Karpas-422 (cell line): ENCODE measurements at regions not wholly inside any gene's neighbourhood (a gene's known extent, or its start where the extent isn't known, plus 50 kb on each side); places are given as distances from the start of the nearest gene placed in this dataset.

Experiments
- DNase-seq: peaks from one replicate; pipeline ENCODE4 v3.0.0-alpha.2; 2015
- H2AFZ ChIP-seq: fragments of 200-600 bp; sonication (generic); 2 replicates; pipeline ENCODE4 v1.6.1; 2014; ENCODE audit warnings: antibody characterized with exemption, low read length, mixed read lengths
- H3K27ac ChIP-seq: fragments of 200-600 bp; sonication (generic); 2 replicates; pipeline ENCODE4 v1.5.1; 2014; ENCODE audit warnings: mild to moderate bottlenecking, low read length, moderate library complexity
- H3K27me3 ChIP-seq: fragments of 200-600 bp; sonication (generic); 2 replicates; pipeline ENCODE4 v1.6.1; 2014; ENCODE audit warnings: low read length, mixed read lengths
- H3K36me3 ChIP-seq: fragments of 200-600 bp; sonication (generic); 2 replicates; pipeline ENCODE4 v1.6.1; 2014; ENCODE audit warnings: low read length, mixed read lengths; ENCODE audit not compliant: insufficient read depth
- H3K4me1 ChIP-seq: fragments of 200-600 bp; sonication (generic); 2 replicates; pipeline ENCODE4 v1.6.1; 2014; ENCODE audit warnings: mild to moderate bottlenecking, low read length, mixed read lengths
- H3K4me2 ChIP-seq: fragments of 200-600 bp; sonication (generic); 2 replicates; pipeline ENCODE4 v1.6.1; 2014; ENCODE audit warnings: low read length, low read depth, mild to moderate bottlenecking; ENCODE audit not compliant: poor library complexity, severe bottlenecking
- H3K4me3 ChIP-seq: fragments of 200-600 bp; sonication (generic); 2 replicates; pipeline ENCODE4 v1.5.1; 2014; ENCODE audit warnings: mild to moderate bottlenecking, antibody characterized with exemption, low read length, mixed read lengths
- H3K79me2 ChIP-seq: fragments of 200-600 bp; sonication (generic); 2 replicates; pipeline ENCODE4 v1.6.1; 2014; ENCODE audit warnings: mild to moderate bottlenecking, low read length, mixed read lengths
- H3K9ac ChIP-seq: fragments of 200-600 bp; sonication (generic); 2 replicates; pipeline ENCODE4 v1.6.0; 2014; ENCODE audit warnings: low read length
- H3K9me2 ChIP-seq: fragments of 200-600 bp; sonication (generic), shearing (Covaris generic); replicated peaks from 2 replicates; pipeline ENCODE4 v1.6.0; 2014; ENCODE audit warnings: mild to moderate bottlenecking, low read length, moderate library complexity; ENCODE audit not compliant: insufficient read depth
- H3K9me3 ChIP-seq: fragments of 300-700, 200-600 bp; sonication (generic); 2 replicates; pipeline ENCODE4 v1.6.1; 2014; ENCODE audit warnings: low read length, mixed read lengths
- H4K20me1 ChIP-seq: fragments of 200-600 bp; sonication (generic); 2 replicates; pipeline ENCODE4 v1.6.1; 2014; ENCODE audit warnings: mild to moderate bottlenecking, antibody characterized with exemption, low read length, low read depth; ENCODE audit not compliant: insufficient read depth

DNA sequence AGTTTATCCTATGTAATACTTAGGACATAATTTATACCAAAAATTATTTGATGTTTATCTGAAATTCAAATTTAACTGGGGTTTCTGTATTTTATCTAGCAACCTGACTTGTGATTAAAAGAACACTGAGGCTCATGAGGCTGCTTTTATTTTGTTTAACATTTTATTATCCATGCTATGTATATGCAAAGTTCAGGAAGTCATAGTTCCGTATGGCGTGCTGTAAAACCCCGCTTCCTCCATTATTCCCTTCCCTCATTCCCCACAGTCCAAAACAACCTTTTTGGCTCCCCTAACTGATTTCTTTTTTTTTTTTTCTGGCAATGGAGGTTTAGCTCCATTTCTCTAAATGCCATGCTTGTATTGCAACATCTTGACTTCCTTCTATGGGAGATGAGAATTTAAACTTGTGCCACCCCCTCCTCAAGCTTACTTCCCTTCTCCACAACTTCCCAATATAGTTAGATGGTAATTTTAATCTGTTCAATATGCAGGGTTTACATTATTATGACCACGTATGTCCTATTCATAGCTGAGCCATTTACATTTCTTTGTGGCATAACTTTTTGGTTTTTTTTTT lies 138.0 kb upstream of the DNAH14 start:
- no peaks in the 10 kb centered on the region for H3K4me1 ChIP-seq
- H3K9ac ChIP-seq = no peak overlapping the region
- no peaks in the 10 kb centered on the region for H3K9me3 ChIP-seq
- H3K9me2 ChIP-seq = no peaks in the 10 kb centered on the region
- no peak overlapping the region for H3K27ac ChIP-seq
- H3K4me3 ChIP-seq = no peak overlapping the region
- no peaks in the 10 kb centered on the region for H3K79me2 ChIP-seq
- DNase-seq = no peak
- no peak overlapping the region for H2AFZ ChIP-seq
- no peaks in the 10 kb centered on the region for H3K27me3 ChIP-seq
- H4K20me1 ChIP-seq = no peaks in the 10 kb centered on the region
- no peaks in the 10 kb centered on the region for H3K36me3 ChIP-seq
- no peak overlapping the region for H3K4me2 ChIP-seq

DNA sequence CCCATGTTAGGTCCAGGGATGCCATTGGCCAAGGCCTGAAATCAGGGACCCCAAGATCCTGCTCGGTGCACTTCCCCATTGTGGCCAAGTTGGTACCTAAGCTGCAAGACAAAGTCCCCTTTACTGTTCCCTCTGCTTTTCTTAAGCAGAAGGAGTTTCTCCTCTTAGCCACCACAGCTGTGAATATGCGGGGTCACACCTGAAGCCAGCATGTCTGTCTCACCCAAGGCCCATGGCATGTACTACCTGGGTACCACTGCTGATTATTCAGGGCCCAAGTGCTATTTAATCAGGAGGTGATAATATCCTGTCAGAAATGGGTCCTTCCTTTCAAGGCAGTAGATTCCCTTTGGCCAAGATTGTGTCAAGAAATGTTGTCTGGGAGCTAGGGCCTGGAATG lies 133.9 kb upstream of the DNAH14 start:
- Histone ChIP-seq H3K79me2 (no peaks in the 10 kb centered on the region), H3K9me2 (no peaks in the 10 kb centered on the region), H2AFZ (no peak overlapping the region), H3K9ac (no peak overlapping the region), H3K27ac (no peak overlapping the region), H3K4me1 (no peaks in the 10 kb centered on the region), H3K9me3 (no peaks in the 10 kb centered on the region), H4K20me1 (no peaks in the 10 kb centered on the region), H3K36me3 (no peaks in the 10 kb centered on the region), H3K4me2 (no peak overlapping the region), H3K4me3 (no peak overlapping the region), H3K27me3 (no peaks in the 10 kb centered on the region)
- DNase-seq = no peak

DNA sequence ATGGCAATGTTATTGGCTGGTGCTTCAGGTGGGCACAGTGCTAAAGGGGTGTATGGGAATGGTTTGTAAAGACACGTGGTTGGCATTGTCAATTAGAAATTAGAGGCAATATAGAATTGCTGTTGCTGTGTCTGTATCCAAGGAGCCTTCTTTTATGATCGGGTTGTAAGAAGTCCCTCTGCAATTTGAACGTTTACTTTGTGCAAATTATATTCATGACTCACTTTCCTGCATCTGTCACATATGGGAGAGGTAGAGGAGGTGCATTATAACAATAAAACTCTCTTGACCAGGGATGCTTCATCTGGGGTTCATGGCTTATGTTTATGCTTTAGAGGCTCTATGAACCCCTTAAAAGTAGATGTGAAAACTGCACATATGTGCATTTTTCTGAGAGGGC lies 130.4 kb upstream of the DNAH14 start:
- H3K9ac ChIP-seq = no peak overlapping the region
- DNase-seq = no peak
- H4K20me1 ChIP-seq = no peaks in the 10 kb centered on the region
- H3K27ac ChIP-seq = no peak overlapping the region
- no peaks in the 10 kb centered on the region for H3K4me1 ChIP-seq
- no peaks in the 10 kb centered on the region for H3K9me3 ChIP-seq
- H3K9me2 ChIP-seq = no peaks in the 10 kb centered on the region
- no peaks in the 10 kb centered on the region for H3K79me2 ChIP-seq
- no peak overlapping the region for H3K4me2 ChIP-seq
- H2AFZ ChIP-seq = no peak overlapping the region
- no peaks in the 10 kb centered on the region for H3K27me3 ChIP-seq
- H3K4me3 ChIP-seq = no peak overlapping the region
- H3K36me3 ChIP-seq = no peaks in the 10 kb centered on the region

DNA sequence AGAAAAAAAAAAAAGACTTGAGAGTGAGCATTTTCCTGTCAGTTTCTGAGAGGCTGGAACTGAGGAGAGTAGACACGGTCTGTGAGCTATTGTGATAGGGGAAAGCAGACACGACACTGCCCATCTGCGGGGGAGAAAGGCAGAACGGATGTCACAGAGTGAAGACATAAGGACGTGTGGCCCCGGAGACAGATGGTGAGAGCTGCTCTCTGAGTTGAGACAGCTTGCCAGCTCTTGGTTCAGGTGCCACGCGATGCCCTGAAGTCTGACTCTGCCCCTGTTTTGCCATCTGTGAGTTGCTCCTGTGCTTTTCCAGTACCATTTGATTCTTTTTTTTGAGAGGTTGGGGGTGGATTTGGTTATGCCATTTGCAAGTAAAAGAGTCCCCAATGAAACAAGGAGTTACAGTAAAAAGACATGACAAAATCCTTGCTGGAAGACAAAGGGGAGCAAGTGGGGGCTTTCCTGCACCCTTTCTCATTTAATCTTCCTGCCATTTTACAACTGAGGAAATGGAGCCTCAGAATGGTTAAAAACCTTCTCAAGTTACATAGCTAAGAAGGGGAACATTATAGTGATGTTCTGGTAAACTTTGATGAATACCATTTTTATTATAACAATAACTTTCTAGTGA lies 128.9 kb upstream of the DNAH14 start:
- no peak overlapping the region for H2AFZ ChIP-seq
- no peak for DNase-seq
- no peaks in the 10 kb centered on the region for H4K20me1 ChIP-seq
- no peaks in the 10 kb centered on the region for H3K4me1 ChIP-seq
- H3K4me2 ChIP-seq = no peak overlapping the region
- H3K36me3 ChIP-seq = no peaks in the 10 kb centered on the region
- no peak overlapping the region for H3K27ac ChIP-seq
- no peaks in the 10 kb centered on the region for H3K27me3 ChIP-seq
- H3K9me3 ChIP-seq = no peaks in the 10 kb centered on the region
- H3K79me2 ChIP-seq = no peaks in the 10 kb centered on the region
- H3K9me2 ChIP-seq = no peaks in the 10 kb centered on the region
- no peak overlapping the region for H3K9ac ChIP-seq
- no peak overlapping the region for H3K4me3 ChIP-seq

GRCh38 chr1:224801844-224802490 lies 127.5 kb upstream of the DNAH14 start:
- no peak for DNase-seq
- no peak overlapping the region for H3K4me3 ChIP-seq
- H4K20me1 ChIP-seq = no peaks in the 10 kb centered on the region
- no peaks in the 10 kb centered on the region for H3K27me3 ChIP-seq
- no peaks in the 10 kb centered on the region for H3K9me2 ChIP-seq
- H3K9me3 ChIP-seq = no peaks in the 10 kb centered on the region
- H3K4me1 ChIP-seq = no peaks in the 10 kb centered on the region
- H3K9ac ChIP-seq = no peak overlapping the region
- H2AFZ ChIP-seq = no peak overlapping the region
- no peaks in the 10 kb centered on the region for H3K36me3 ChIP-seq
- H3K27ac ChIP-seq = no peak overlapping the region
- no peaks in the 10 kb centered on the region for H3K79me2 ChIP-seq
- no peak overlapping the region for H3K4me2 ChIP-seq

- H3K27me3 ChIP-seq = no peaks in the 10 kb centered on the region
- no peak overlapping the region for H3K27ac ChIP-seq
- no peaks in the 10 kb centered on the region for H3K79me2 ChIP-seq
- no peak overlapping the region for H3K9ac ChIP-seq
- H4K20me1 ChIP-seq = no peaks in the 10 kb centered on the region
- no peak for DNase-seq
- no peak overlapping the region for H3K4me2 ChIP-seq
- no peak overlapping the region for H3K4me3 ChIP-seq
- no peaks in the 10 kb centered on the region for H3K9me2 ChIP-seq
- no peaks in the 10 kb centered on the region for H3K9me3 ChIP-seq
- H3K4me1 ChIP-seq = no peaks in the 10 kb centered on the region
- no peaks in the 10 kb centered on the region for H3K36me3 ChIP-seq
- H2AFZ ChIP-seq = no peak overlapping the region
Observed at GRCh38 chr1:224802617-224803016, 126.9 kb upstream of the DNAH14 start.

- DNase-seq = no peak
- Histone ChIP-seq H3K79me2 (no peaks in the 10 kb centered on the region), H4K20me1 (no peaks in the 10 kb centered on the region), H3K27ac (no peak overlapping the region), H3K9ac (no peak overlapping the region), H3K4me1 (no peaks in the 10 kb centered on the region), H3K4me3 (no peak overlapping the region), H3K9me3 (no peaks in the 10 kb centered on the region), H3K9me2 (no peaks in the 10 kb centered on the region), H3K27me3 (no peaks in the 10 kb centered on the region), H2AFZ (no peak overlapping the region), H3K4me2 (no peak overlapping the region), H3K36me3 (no peaks in the 10 kb centered on the region)
Observed at GRCh38 chr1:224804220-224804619, 125.3 kb upstream of the DNAH14 start.

GRCh38 chr1:224805889-224806288 lies 123.6 kb upstream of the DNAH14 start:
- H3K9me2 ChIP-seq = no peaks in the 10 kb centered on the region
- H2AFZ ChIP-seq = no peak overlapping the region
- no peak overlapping the region for H3K27ac ChIP-seq
- no peak overlapping the region for H3K9ac ChIP-seq
- no peak overlapping the region for H3K4me3 ChIP-seq
- no peaks in the 10 kb centered on the region for H3K36me3 ChIP-seq
- no peaks in the 10 kb centered on the region for H4K20me1 ChIP-seq
- H3K4me1 ChIP-seq = no peaks in the 10 kb centered on the region
- no peaks in the 10 kb centered on the region for H3K79me2 ChIP-seq
- no peaks in the 10 kb centered on the region for H3K9me3 ChIP-seq
- DNase-seq = no peak
- no peak overlapping the region for H3K4me2 ChIP-seq
- H3K27me3 ChIP-seq = no peaks in the 10 kb centered on the region
